NCI-H1092 (cell line): ENCODE measurements at regions not wholly inside any gene's neighbourhood (a gene's known extent, or its start where the extent isn't known, plus 50 kb on each side); places are given as distances from the start of the nearest gene placed in this dataset.

Source experiments
- DNase-seq: peaks from one replicate; lab custom pipeline; 2025; lab: John Stamatoyannopoulos, UW

DNA sequence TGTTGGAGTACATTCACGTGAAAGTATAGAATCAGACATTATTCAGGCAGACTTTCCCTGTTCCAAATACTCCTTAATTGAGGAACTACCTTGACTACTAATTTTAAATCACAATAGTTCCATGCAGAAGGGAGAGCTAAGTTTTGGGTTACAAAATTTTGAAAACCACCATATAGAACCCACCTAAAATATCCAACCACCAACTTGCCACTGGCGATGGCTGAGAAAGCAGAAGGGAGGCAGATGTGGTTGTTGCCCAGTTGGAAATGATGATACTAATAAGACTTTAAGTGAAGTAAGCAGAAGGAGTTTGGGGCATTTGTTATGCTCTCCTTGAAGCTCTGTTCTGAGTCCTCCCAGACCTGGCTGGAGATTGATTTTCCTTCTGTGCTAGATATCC lies 190.7 kb downstream of the HLX start:
- DNase-seq, result no peak

GRCh38 chr1:221071777-221072176 lies 192.5 kb downstream of the HLX start:
- no peak for DNase-seq

- DNase-seq, result no peak
Observed at GRCh38 chr1:221072214-221072613, 193.0 kb downstream of the HLX start.

DNA sequence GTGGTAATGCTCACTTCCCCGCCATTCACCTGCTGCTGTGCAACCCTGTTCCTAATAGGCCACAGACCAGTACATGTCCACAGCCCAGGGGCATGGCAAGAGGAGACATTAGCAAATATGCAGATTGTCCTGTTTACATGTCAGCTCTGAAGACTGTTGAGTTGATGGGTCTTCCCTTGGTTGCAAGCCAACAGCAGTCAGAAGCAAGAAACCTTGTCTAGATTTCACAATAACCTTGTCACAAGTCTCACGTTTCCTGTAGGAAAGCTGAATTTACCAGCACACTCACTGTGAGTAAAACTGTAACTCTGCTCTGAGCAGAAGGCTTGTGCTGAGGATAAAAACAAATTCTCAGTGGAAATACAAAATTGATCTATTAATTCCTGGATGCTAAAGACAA lies 195.1 kb downstream of the HLX start:
- DNase-seq, result no peak

DNA sequence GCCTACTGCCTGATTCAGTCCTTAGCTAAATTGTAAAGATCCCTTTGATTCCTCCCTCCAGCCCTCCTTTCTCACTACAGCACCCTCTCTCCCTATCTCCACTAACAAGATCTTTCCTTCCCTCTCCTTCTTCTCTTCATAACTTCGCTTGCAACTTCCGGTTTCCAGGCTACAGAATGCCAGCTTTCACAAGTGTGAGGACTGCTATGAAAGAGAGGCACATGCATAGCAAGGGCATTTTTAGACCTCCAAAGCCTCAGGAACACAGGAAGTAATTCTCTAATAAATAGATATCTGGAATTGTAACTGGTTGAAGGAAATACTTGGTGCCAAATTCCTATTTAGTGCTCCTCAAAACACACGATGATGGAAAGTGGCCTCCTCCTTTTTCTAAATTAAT lies 196.7 kb downstream of the HLX start:
- no peak for DNase-seq

DNA sequence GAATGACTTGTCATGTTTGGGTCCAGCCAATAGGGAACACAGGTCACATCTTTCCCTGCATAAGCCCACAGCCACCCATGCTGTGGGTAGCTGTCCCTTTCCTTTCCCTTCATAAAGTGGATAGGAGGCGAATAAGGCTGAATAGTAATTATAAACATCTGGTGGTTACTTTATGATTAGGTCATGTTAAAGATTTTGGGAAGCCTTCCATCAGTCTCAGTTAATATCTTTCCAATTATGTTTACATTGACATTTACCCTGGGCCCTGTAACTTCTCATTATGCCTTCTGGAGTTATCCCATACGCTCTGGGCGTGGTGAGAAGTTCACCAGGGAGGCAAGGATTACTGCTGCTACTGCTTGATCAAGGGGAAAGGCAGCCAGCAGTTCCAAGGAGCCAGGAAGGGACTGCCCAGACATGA lies 197.2 kb downstream of the HLX start:
- no peak for DNase-seq

DNA sequence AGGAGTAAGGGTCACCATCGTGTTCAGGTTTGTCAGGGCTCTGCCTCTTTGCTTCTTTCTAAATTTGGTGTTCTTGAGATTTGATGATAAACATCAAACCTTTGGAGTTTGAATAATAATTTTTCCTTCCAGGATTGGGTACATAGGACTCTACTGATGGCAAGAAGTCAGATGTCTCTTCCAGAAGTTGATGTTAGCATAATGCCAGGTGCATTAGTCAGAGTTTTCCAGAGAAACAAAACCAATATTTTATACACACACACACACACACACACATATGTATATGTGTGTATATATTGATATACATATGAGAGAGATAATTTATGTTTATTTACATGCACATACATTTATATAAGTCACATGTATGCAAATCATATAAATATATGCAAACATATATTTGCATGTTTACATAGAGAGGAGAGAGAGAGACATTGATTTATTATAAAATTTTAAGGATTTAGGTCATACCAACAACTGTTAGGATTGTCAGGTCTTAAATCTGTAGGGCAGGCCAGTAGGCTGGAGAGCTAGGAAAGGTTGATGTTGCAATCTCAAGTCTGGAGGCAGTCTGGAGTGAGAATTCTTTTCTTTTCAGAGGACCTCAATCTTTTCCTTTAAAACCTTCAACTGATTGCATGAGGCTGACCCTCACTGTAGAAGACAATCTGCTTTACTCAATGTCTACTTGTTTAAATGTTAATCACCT lies 199.2 kb downstream of the HLX start:
- no peak for DNase-seq

DNA sequence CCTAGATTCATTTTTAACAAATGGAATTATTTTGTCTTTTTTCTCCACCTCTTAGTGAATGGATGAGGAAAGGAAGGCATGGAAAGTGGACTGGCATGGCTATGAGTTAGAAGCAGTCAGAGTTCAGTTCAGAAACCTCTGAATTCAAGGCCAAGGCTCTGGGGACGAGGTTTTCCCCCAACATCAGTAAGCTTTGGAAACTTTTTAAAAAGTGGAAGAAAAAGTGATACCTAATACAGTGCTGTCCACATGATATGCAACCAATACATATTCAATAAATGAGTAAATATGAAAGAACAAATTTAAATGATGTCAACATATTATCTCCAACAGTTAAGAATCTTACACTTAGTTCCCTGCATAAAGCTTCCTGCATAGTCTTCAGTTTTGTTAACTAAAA lies 204.7 kb downstream of the HLX start:
- no peak for DNase-seq

GRCh38 chr1:221084681-221085080 lies 205.4 kb downstream of the HLX start:
- DNase-seq, result no peak

GRCh38 chr1:221085701-221086375 lies 206.6 kb downstream of the HLX start:
- no peak for DNase-seq

- no peak for DNase-seq
Observed at GRCh38 chr1:221087919-221088318, 208.7 kb downstream of the HLX start.

DNA sequence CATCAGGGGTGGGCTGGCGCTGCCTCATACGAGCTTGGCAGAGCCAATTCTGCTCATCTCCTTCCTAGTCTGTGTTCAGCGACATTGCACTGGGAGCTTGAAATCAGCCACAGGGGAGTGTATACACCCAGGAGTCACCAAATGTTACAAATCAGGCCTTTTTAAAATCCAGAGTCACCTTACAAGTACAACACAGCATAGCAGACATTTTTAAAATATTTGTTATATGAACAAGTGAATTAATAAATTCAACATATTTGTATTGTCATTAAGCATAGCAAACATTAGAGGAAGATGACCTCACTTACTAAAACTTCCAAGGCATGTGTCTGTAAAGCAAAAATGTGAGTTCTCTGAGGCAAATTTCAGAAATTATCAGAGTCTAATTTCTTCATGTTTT lies 210.0 kb downstream of the HLX start:
- DNase-seq, result no peak

- no peak for DNase-seq
Observed at GRCh38 chr1:221089803-221090202, 210.6 kb downstream of the HLX start.

DNA sequence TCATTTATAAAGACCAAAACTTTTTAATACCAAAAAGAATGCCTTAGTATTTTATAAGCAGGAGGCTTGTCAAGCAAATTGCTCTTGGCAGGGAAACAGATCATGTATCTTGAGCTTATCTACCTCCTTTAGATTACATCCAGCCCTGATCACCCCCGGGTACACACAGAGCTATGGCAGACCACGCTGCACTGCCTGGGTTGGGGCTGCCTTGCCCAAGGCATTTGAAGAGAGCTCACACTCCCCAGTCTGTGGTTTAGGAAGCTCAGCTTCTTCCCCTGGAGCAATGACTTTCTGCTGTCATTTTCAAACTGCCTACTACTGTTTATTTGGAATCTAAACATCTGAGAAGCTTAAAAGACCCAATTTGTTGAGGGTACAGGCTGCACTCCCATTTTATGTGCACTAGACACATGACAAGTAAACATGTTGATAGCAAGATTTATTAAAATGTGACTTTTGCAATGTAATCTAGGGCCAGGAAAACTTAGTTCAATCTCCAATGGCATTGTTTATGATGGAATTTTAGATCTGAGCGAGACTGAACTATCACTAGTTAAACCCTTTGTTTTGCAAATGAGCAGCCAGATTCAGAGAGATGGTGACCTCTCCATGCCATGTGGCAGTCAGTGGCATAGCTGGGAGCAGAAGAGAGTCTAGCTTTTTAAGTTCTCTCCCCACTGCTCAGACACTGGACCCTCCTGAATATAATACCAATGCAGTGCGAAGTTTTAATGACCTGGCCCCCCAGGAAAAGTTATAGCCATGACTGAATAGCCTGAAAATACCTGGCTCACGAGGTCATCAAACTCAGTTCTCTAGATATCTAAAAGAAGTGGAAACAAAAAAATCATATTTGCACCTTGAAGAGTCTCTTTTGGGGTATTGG lies 214.9 kb downstream of the HLX start:
- DNase-seq, result no peak

DNA sequence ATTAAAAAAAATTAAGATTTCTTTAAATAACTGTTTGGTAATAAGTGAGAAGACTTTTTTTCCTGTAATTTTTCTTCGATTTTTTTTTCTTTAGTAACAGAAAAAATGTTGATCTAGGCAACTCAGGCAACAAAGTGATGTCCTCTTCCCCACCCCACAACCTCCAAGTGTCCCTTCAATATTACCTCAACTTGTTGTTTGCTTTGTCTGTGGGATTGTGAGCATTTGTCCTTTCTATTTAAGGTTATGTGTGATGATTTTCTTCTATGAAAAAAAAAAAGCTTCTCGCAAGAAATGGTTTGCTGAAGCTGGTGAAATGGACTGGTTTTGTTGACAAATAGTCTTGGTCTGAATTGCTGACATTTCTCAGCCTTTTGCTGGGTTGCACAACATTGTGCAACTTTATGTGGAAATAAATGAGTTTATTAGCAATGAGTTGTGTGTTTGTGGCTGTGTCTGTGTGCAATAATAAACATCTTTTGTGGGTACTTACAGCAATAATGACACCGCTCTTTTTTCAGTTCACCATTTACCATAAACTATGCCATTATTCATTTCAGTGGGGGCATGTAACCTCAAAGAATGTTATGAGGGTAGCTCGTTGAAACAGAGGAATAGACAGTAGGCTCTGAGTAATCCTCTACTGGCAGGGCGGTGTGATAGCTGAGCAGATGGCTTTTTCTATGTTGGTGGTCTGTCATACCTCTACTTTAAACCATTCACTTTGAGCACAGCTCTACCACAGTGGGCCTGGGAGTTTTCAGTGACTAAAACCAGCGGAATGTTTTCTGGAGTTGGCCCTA lies 218.4 kb downstream of the HLX start:
- no peak for DNase-seq

DNA sequence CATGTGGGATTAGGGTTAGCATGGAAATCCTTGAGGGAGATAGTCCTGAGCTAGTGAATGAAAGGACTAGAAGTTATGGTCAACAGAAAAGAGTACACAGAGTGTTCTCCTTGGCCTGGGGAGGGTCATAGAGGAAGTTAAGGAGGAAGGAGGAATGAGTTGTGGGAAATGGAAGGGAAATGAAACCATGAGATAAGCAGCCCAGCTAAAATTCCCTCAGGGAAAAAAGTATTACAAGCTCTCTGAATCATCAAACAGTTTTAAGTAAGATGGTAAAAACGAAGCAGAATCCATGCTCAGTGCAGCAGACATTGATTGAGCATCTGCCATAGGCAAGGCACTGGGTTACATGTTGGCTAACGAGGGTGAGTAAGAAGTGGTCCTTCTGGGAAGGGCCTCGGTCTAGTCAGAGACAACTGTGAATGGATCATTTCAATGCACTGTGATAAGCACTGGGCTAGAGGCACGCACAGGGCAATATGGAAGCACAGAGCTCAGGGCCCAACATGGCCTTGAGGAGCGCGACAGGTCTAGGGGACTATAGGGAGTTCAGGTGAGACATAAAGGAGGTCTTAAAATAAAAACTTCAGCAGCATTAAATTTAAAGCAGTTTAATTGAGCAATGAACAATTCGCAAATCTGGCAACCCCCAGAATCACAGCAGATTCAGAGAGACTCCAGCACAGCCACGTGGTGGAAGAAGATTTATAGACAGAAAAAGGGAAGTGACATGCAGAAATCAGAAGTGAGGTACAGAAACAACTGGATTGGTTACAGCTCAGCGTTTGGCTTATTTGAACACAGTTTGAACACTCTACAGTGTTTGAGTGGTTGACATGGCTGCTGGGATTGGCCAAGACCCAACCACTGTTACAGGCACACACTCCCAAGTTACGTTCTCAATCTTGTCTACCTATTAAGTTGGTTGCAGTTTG lies 219.5 kb downstream of the HLX start:
- DNase-seq, result no peak

- no peak for DNase-seq
Observed at GRCh38 chr1:221099747-221100595, 220.7 kb downstream of the HLX start.

GRCh38 chr1:221100611-221101010 lies 221.4 kb downstream of the HLX start:
- no peak for DNase-seq

GRCh38 chr1:221101807-221102605 lies 222.8 kb downstream of the HLX start:
- no peak for DNase-seq
